ENCODE measurements at regions not wholly inside any gene's neighbourhood (a gene's known extent, or its start where the extent isn't known, plus 50 kb on each side); places are given as distances from the start of the nearest gene placed in this dataset.

- H3K27ac ChIP-seq (ENCODE audit: low read depth, low read length) = no peak overlapping the region
- TF ChIP-seq CTCF (IDR thresholded peaks at IDR 0.05; ENCODE audit: extremely low read depth, low read depth, low read length) = no peak
- DNase-seq (ENCODE audit: insufficient read length, low spot score, missing footprints) = no peak
These were observed 345.2 kb upstream of the GRID2 start for GRCh38 chr4:91958596-91958995.

GRCh38 chr4:91961504-91961903 lies 342.3 kb upstream of the GRID2 start:
- Histone ChIP-seq H3K79me2 (ENCODE audit: insufficient read depth, low read length) (no peaks in the 10 kb centered on the region), H2AFZ (ENCODE audit: low read length) (no peak overlapping the region), H3K4me3 (ENCODE audit: insufficient read depth, low read length) (no peak overlapping the region), H3K27ac (ENCODE audit: low read depth, low read length) (no peak overlapping the region), H4K20me1 (ENCODE audit: insufficient read depth, low read length) (no peaks in the 10 kb centered on the region), H3K4me1 (ENCODE audit: insufficient read depth, low read length) (no peaks in the 10 kb centered on the region), H3K9me3 (ENCODE audit: low read depth, low read length) (no peaks in the 10 kb centered on the region), H3K4me2 (ENCODE audit: insufficient read depth, low read length) (no peak overlapping the region), H3K27me3 (ENCODE audit: insufficient read depth, low read length) (no peaks in the 10 kb centered on the region), H3K36me3 (ENCODE audit: insufficient read depth, low read length) (no peaks in the 10 kb centered on the region)
- DNase-seq (ENCODE audit: insufficient read length, low spot score, missing footprints) = no peak
- no peak for TF ChIP-seq CTCF (IDR thresholded peaks at IDR 0.05; ENCODE audit: extremely low read depth, low read depth, low read length)

More at GRCh38 chr4:91958596-91958995, 345.2 kb upstream of the GRID2 start:
- Histone ChIP-seq H3K4me3 (ENCODE audit: insufficient read depth, low read length) (no peak overlapping the region), H3K36me3 (ENCODE audit: insufficient read depth, low read length) (no peaks in the 10 kb centered on the region), H3K27me3 (ENCODE audit: insufficient read depth, low read length) (no peaks in the 10 kb centered on the region), H4K20me1 (ENCODE audit: insufficient read depth, low read length) (no peaks in the 10 kb centered on the region), H3K79me2 (ENCODE audit: insufficient read depth, low read length) (no peaks in the 10 kb centered on the region), H3K4me2 (ENCODE audit: insufficient read depth, low read length) (no peak overlapping the region), H3K9me3 (ENCODE audit: low read depth, low read length) (peaks cover 3% of the 10 kb centered on the region), H3K4me1 (ENCODE audit: insufficient read depth, low read length) (no peaks in the 10 kb centered on the region), H2AFZ (ENCODE audit: low read length) (no peak overlapping the region)

GRCh38 chr4:91963486-91963885 lies 340.3 kb upstream of the GRID2 start:
- peak; percentile 8 for DNase-seq (ENCODE audit: insufficient read length, low spot score, missing footprints)
- TF ChIP-seq CTCF (IDR thresholded peaks at IDR 0.05; ENCODE audit: extremely low read depth, low read depth, low read length) = no peak
- Histone ChIP-seq H3K4me1 (ENCODE audit: insufficient read depth, low read length) (no peaks in the 10 kb centered on the region), H2AFZ (ENCODE audit: low read length) (no peak overlapping the region), H3K9me3 (ENCODE audit: low read depth, low read length) (no peaks in the 10 kb centered on the region), H3K4me3 (ENCODE audit: insufficient read depth, low read length) (no peak overlapping the region), H4K20me1 (ENCODE audit: insufficient read depth, low read length) (no peaks in the 10 kb centered on the region), H3K27me3 (ENCODE audit: insufficient read depth, low read length) (no peaks in the 10 kb centered on the region), H3K4me2 (ENCODE audit: insufficient read depth, low read length) (no peak overlapping the region), H3K27ac (ENCODE audit: low read depth, low read length) (no peak overlapping the region), H3K36me3 (ENCODE audit: insufficient read depth, low read length) (no peaks in the 10 kb centered on the region), H3K79me2 (ENCODE audit: insufficient read depth, low read length) (no peaks in the 10 kb centered on the region)

- Histone ChIP-seq H3K9me3 (ENCODE audit: low read depth, low read length) (no peaks in the 10 kb centered on the region), H3K4me3 (ENCODE audit: insufficient read depth, low read length) (no peak overlapping the region), H3K36me3 (ENCODE audit: insufficient read depth, low read length) (no peaks in the 10 kb centered on the region), H3K4me2 (ENCODE audit: insufficient read depth, low read length) (no peak overlapping the region), H4K20me1 (ENCODE audit: insufficient read depth, low read length) (no peaks in the 10 kb centered on the region), H2AFZ (ENCODE audit: low read length) (no peak overlapping the region), H3K27ac (ENCODE audit: low read depth, low read length) (no peak overlapping the region), H3K27me3 (ENCODE audit: insufficient read depth, low read length) (no peaks in the 10 kb centered on the region), H3K4me1 (ENCODE audit: insufficient read depth, low read length) (no peaks in the 10 kb centered on the region), H3K79me2 (ENCODE audit: insufficient read depth, low read length) (no peaks in the 10 kb centered on the region)
- DNase-seq (ENCODE audit: insufficient read length, low spot score, missing footprints) = no peak
- TF ChIP-seq CTCF (IDR thresholded peaks at IDR 0.05; ENCODE audit: extremely low read depth, low read depth, low read length) = no peak
These were observed 338.6 kb upstream of the GRID2 start for GRCh38 chr4:91965166-91965565.

Data from osteoblast (primary cell).